Right lobe of liver (tissue), 6 donors: ENCODE measurements at regions not wholly inside any gene's neighbourhood (a gene's known extent, or its start where the extent isn't known, plus 50 kb on each side); places are given as distances from the start of the nearest gene placed in this dataset.

Experiments used
- ATAC-seq, 4 donors: fragments of 200-7000 bp; cut with Tn5 transposase; one replicate each; pipeline ENCODE4 v1.9.1; 2020; ENCODE audit warnings: mild to moderate bottlenecking in 4 of 4, moderate library complexity in 4 of 4
- DNase-seq, 3 donors: peaks; one replicate each; pipeline ENCODE4 v3.0.0-alpha.2; 2020
- H3K27ac ChIP-seq, 3 donors: fragments of 200-600 bp; one replicate each; pipeline ENCODE4 v1.8.0; 2022
- H3K27me3 ChIP-seq, 2 donors: fragments of 200-600 bp; one replicate each; pipeline ENCODE4 v1.8.0; 2022
- H3K36me3 ChIP-seq, 4 donors: fragments of 200-600 bp; sonication (generic) in 1 of 4; one replicate each; pipeline versions ENCODE4 v1.5.1 to v1.8.0; 2017 to 2022; ENCODE audit warnings: control low read depth in 1 of 4
- H3K4me1 ChIP-seq, 4 donors: fragments of 200-600 bp; sonication (generic) in 1 of 4; one replicate each; pipeline versions ENCODE4 v1.5.1 to v1.8.0; 2017 to 2022; ENCODE audit warnings: control low read depth in 1 of 4
- H3K4me3 ChIP-seq, 3 donors: fragments of 200-600 bp; one replicate each; pipeline ENCODE4 v1.8.0; 2022
- H3K9me3 ChIP-seq, 4 donors: fragments of 200-600 bp; sonication (generic) in 1 of 4; one replicate each; pipeline versions ENCODE4 v1.5.1 to v1.8.0; 2017 to 2022; ENCODE audit warnings: control low read depth in 1 of 4
- CTCF ChIP-seq, 4 donors: fragments of 200-600 bp in 3 of 4; fragments of 450-650 bp in 1 of 4; IDR thresholded peaks; one replicate each; pipeline versions ENCODE4 v1.5.1 to v1.8.0; 2016 to 2022; ENCODE audit warnings: antibody characterized with exemption in 4 of 4, mild to moderate bottlenecking in 2 of 4
- POLR2A ChIP-seq: fragments of 450-650 bp; IDR thresholded peaks from one replicate; pipeline ENCODE4 v1.6.1; 2017; ENCODE audit warnings: antibody characterized with exemption, mild to moderate bottlenecking
- WGBS: methylation state at CpG from one replicate; pipeline ENCODE4 v1.1.6; 2018; ENCODE audit warnings: low coverage, low lambda C conversion rate; ENCODE audit not compliant: insufficient coverage; ENCODE audit errors: missing lambda C conversion rate; 5-methylcytosine and 5-hydroxymethylcytosine counted together
- intact Hi-C, 2 donors: fragments of 100-400 bp; cut with DNase I; formaldehyde crosslinking; loops; one replicate each; pipeline versions ENCODE4 v1.11.2 to v1.14.1; 2022
- donor health status: DM: no; HTN: yes; CAD: no.
- donor health status: DM: no; HTN: no; CAD: no.
- donor health status: DM: no; HTN: no; CAD: no.
- donor health status: DM: no; HTN: yes; CAD: no.
- donor health status: DM: no; HTN: yes; CAD: no.

DNA sequence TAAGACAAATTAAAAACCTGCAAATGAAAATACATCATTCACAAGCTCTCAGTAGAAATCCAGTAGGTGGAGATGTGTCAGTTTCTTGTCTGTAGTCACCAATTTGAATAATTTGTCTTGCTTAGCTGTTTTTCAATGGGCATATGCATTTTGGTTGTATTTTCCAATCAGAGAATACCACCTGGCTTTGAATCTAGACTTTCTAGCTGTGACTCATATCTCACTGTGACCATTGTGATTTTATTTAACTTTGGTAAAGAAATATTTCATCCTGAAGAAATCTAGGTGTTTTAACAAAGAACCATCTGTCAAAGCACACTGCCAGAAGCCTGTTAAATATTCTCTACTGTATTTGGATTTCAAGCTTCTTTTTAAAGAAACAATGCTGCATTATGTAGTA lies 1650.6 kb upstream of the IGFBP7 start:
- H3K4me1 ChIP-seq: peaks cover 0 to 2% (median 0%) of the 10 kb centered on the region in 4 donors
- H3K36me3 ChIP-seq: no peaks in the 10 kb centered on the region
- no peak for DNase-seq
- ATAC-seq: no peak
- no peaks in the 10 kb centered on the region for H3K9me3 ChIP-seq
- H3K27ac ChIP-seq: no peak overlapping the region
- intact Hi-C loops: no loop called here
- no peaks in the 10 kb centered on the region for H3K27me3 ChIP-seq
- no peak for TF ChIP-seq POLR2A
- TF ChIP-seq CTCF (IDR thresholded peaks at IDR 0.05): no peak
- H3K4me3 ChIP-seq: no peak overlapping the region

- whole genome bisulfite sequencing: 50% methylated on average over 1 of the region's 1 CpG
- no peaks in the 10 kb centered on the region for H3K27me3 ChIP-seq
- intact Hi-C loops: no loop called here
- H3K9me3 ChIP-seq: no peaks in the 10 kb centered on the region
- TF ChIP-seq CTCF (IDR thresholded peaks at IDR 0.05) (no peak), POLR2A (no peak)
- no peak for DNase-seq
- no peaks in the 10 kb centered on the region for H3K36me3 ChIP-seq
- H3K27ac ChIP-seq: no peak overlapping the region
- H3K4me3 ChIP-seq: no peak overlapping the region
- peaks cover 0 to 2% (median 0%) of the 10 kb centered on the region in 4 donors for H3K4me1 ChIP-seq
- no peak for ATAC-seq
Measured at GRCh38 chr4:58760100-58760499, 1649.9 kb upstream of the IGFBP7 start.

GRCh38 chr4:58749206-58749605 lies 1639.0 kb upstream of the IGFBP7 start:
- Histone ChIP-seq H3K4me3 (no peak overlapping the region), H3K36me3 (no peaks in the 10 kb centered on the region), H3K9me3 (no peaks in the 10 kb centered on the region), H3K27me3 (no peaks in the 10 kb centered on the region), H3K27ac (no peak overlapping the region), H3K4me1 (no peaks in the 10 kb centered on the region)
- intact Hi-C loops: no loop called here
- no peak for DNase-seq
- no peak for TF ChIP-seq CTCF (IDR thresholded peaks at IDR 0.05)
- no peak for TF ChIP-seq POLR2A
- no peak for ATAC-seq
- 41% methylated on average over 6 of the region's 8 CpGs for WGBS

- ATAC-seq (no peak), DNase-seq (no peak)
- Histone ChIP-seq H3K4me3 (no peak overlapping the region), H3K9me3 (no peaks in the 10 kb centered on the region), H3K36me3 (no peaks in the 10 kb centered on the region), H3K4me1 (no peaks in the 10 kb centered on the region), H3K27ac (no peak overlapping the region), H3K27me3 (no peaks in the 10 kb centered on the region)
- intact Hi-C loops: no loop called here
- TF ChIP-seq CTCF (IDR thresholded peaks at IDR 0.05): no peak
- no peak for TF ChIP-seq POLR2A
Measured at GRCh38 chr4:58740897-58741296, 1630.7 kb upstream of the IGFBP7 start.

- intact Hi-C loops: no loop called here
- Histone ChIP-seq H3K4me3 (no peak overlapping the region), H3K9me3 (no peaks in the 10 kb centered on the region), H3K4me1 (no peaks in the 10 kb centered on the region), H3K36me3 (no peaks in the 10 kb centered on the region), H3K27ac (no peak overlapping the region), H3K27me3 (no peaks in the 10 kb centered on the region)
- ATAC-seq: no peak
- DNase-seq: no peak
- WGBS: 69% methylated on average over 1 of the region's 1 CpG
- no peak for TF ChIP-seq CTCF (IDR thresholded peaks at IDR 0.05)
- TF ChIP-seq POLR2A: no peak
Measured at GRCh38 chr4:58739275-58739674, 1629.1 kb upstream of the IGFBP7 start.
